ENCODE measurements at regions not wholly inside any gene's neighbourhood (a gene's known extent, or its start where the extent isn't known, plus 50 kb on each side); places are given as distances from the start of the nearest gene placed in this dataset.

DNA sequence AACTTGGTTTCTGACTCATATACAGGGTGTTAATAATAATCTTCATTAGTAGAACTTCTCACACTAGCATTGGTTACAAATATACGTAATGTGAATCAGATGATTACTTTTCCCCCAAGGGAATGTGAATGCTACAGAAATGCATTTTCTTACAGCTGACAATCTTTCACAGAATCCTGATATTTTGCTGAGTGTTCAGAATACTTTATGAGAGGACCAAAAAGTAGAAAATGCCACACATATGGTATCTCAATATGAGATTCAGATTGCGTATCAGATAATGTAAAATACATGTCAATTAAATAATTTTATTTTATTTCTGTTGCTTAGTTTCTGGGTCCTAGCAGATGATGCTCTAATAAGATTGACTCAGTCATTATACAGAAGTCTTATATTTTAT lies 979.9 kb upstream of the GBE1 start:
- no peak overlapping the region for H3K9ac ChIP-seq (ENCODE audit: low read length in 3 of 3)
- H3K27me3 ChIP-seq (ENCODE audit: control insufficient read depth, insufficient read depth, low read length): no peaks in the 10 kb centered on the region
- TF ChIP-seq, protein P1, sequence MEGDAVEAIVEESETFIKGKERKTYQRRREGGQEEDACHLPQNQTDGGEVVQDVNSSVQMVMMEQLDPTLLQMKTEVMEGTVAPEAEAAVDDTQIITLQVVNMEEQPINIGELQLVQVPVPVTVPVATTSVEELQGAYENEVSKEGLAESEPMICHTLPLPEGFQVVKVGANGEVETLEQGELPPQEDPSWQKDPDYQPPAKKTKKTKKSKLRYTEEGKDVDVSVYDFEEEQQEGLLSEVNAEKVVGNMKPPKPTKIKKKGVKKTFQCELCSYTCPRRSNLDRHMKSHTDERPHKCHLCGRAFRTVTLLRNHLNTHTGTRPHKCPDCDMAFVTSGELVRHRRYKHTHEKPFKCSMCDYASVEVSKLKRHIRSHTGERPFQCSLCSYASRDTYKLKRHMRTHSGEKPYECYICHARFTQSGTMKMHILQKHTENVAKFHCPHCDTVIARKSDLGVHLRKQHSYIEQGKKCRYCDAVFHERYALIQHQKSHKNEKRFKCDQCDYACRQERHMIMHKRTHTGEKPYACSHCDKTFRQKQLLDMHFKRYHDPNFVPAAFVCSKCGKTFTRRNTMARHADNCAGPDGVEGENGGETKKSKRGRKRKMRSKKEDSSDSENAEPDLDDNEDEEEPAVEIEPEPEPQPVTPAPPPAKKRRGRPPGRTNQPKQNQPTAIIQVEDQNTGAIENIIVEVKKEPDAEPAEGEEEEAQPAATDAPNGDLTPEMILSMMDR (IDR thresholded peaks at IDR 0.05; ENCODE audit: borderline replicate concordance, extremely low read depth, insufficient read depth): no peak
- no peaks in the 10 kb centered on the region for H3K4me1 ChIP-seq (ENCODE audit: control insufficient read depth in 2 of 3, insufficient read depth in 2 of 3, low read depth in 1 of 3, low read length in 3 of 3)
- no peak overlapping the region for H3K27ac ChIP-seq (ENCODE audit: low read depth in 2 of 2, low read length in 2 of 2)
- no peak overlapping the region for H3K4me3 ChIP-seq (ENCODE audit: low read length in 3 of 3)
- FAIRE-seq (no peak), DNase-seq (no peak)
- H3K36me3 ChIP-seq (ENCODE audit: control insufficient read depth in 2 of 3, insufficient read depth in 3 of 3, low read length in 3 of 3): no peaks in the 10 kb centered on the region
- no peaks in the 10 kb centered on the region for H3K9me3 ChIP-seq (ENCODE audit: control insufficient read depth in 2 of 3, insufficient read depth in 1 of 3, low read length in 3 of 3)
- intact Hi-C loops (cut with DNase I): no loop called here

DNA sequence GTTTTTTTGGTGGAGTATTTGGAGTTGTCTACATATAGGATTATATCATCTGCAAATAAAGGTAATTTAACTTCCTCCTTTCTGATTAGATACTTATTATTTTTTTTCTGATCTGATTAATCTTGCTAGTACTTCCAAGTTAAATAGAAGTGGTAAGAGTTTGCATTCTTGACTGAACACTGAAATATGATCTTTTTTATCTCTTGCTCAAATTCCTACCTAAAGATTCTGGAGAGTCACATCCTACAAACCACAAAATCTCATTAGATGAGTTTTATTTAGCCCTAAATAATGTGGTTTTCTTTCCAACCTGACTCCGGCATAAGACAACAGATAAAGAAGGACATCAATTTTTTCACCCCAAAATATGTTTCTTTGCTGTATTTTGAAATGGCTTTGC lies 977.9 kb upstream of the GBE1 start:
- intact Hi-C loops (cut with DNase I): no loop called here
- no peaks in the 10 kb centered on the region for H3K36me3 ChIP-seq (ENCODE audit: control insufficient read depth in 2 of 3, insufficient read depth in 3 of 3, low read length in 3 of 3)
- H3K27me3 ChIP-seq (ENCODE audit: control insufficient read depth, insufficient read depth, low read length): no peaks in the 10 kb centered on the region
- H3K4me1 ChIP-seq (ENCODE audit: control insufficient read depth in 2 of 3, insufficient read depth in 2 of 3, low read depth in 1 of 3, low read length in 3 of 3): no peaks in the 10 kb centered on the region
- H3K9me3 ChIP-seq (ENCODE audit: control insufficient read depth in 2 of 3, insufficient read depth in 1 of 3, low read length in 3 of 3): no peaks in the 10 kb centered on the region
- DNase-seq (no peak), FAIRE-seq (no peak)
- H3K4me3 ChIP-seq (ENCODE audit: low read length in 3 of 3): no peak overlapping the region
- H3K27ac ChIP-seq (ENCODE audit: low read depth in 2 of 2, low read length in 2 of 2): no peak overlapping the region
- TF ChIP-seq, protein P1 (IDR thresholded peaks at IDR 0.05; ENCODE audit: borderline replicate concordance, extremely low read depth, insufficient read depth): no peak
- H3K9ac ChIP-seq (ENCODE audit: low read length in 3 of 3): no peak overlapping the region

DNA sequence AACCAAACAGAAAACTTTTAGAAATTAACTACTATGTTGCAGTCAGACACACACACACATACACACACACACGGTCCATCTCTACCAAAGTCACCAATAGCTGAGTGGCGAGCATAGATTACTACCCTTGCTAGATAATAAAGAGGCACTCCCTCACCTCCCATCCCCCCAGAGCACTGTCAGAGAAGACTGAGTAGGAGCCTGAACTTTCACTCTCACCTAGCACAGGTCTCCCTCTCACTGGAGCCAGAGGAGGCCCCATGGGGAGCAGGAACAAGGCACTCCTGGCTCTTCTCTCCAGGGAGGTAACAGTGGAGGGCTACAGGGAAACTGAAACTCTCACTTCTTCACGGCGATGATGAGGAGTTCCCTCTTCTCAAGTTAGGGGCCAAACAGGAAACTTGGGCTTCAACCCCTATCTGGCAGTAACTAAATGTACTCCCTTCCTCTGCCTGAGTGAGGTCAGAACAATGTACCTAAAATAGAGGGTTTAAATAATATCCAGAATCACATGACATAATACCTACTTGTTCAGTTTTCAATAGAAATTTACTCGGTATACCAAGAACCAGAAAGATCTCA lies 975.3 kb upstream of the GBE1 start:
- Histone ChIP-seq H3K9ac (ENCODE audit: low read length in 3 of 3) (no peak overlapping the region), H3K9me3 (ENCODE audit: control insufficient read depth in 2 of 3, insufficient read depth in 1 of 3, low read length in 3 of 3) (no peaks in the 10 kb centered on the region), H3K4me3 (ENCODE audit: low read length in 3 of 3) (no peak overlapping the region), H3K36me3 (ENCODE audit: control insufficient read depth in 2 of 3, insufficient read depth in 3 of 3, low read length in 3 of 3) (no peaks in the 10 kb centered on the region), H3K27ac (ENCODE audit: low read depth in 2 of 2, low read length in 2 of 2) (no peak overlapping the region), H3K4me1 (ENCODE audit: control insufficient read depth in 2 of 3, insufficient read depth in 2 of 3, low read depth in 1 of 3, low read length in 3 of 3) (no peaks in the 10 kb centered on the region), H3K27me3 (ENCODE audit: control insufficient read depth, insufficient read depth, low read length) (no peaks in the 10 kb centered on the region)
- TF ChIP-seq, protein P1 (IDR thresholded peaks at IDR 0.05; ENCODE audit: borderline replicate concordance, extremely low read depth, insufficient read depth): no peak
- DNase-seq (no peak), FAIRE-seq (no peak)
- intact Hi-C loops (cut with DNase I): no loop called here
